BE2C (cell line): ENCODE measurements at regions not wholly inside any gene's neighbourhood (a gene's known extent, or its start where the extent isn't known, plus 50 kb on each side); places are given as distances from the start of the nearest gene placed in this dataset.

Source experiments
- DNase-seq: peaks from one replicate; pipeline ENCODE4 v3.0.0-alpha.2; 2020
- H3K27me3 ChIP-seq: fragments of 250-450 bp; sonication (Bioruptor Pico); 2 replicates; pipeline ENCODE4 v1.5.1; 2020; ENCODE audit warnings: mild to moderate bottlenecking
- H3K36me3 ChIP-seq: fragments of 250-450 bp; sonication (Bioruptor Pico); 2 replicates; pipeline ENCODE4 v1.5.1; 2020; ENCODE audit warnings: mild to moderate bottlenecking
- H3K4me1 ChIP-seq: fragments of 250-450 bp; sonication (Bioruptor Pico); 2 replicates; pipeline ENCODE4 v1.5.1; 2020
- H3K4me3 ChIP-seq: 2 replicates; pipeline ENCODE4 v1.5.1; 2011; ENCODE audit warnings: low read depth, low read length
- H3K9me3 ChIP-seq: fragments of 250-450 bp; sonication (Bioruptor Pico); 2 replicates; pipeline ENCODE4 v1.5.1; 2020
- TF ChIP-seq, protein P1 (sequence below): IDR thresholded peaks from 2 replicates; pipeline ENCODE4 v1.5.1; 2012; ENCODE audit warnings: mild to moderate bottlenecking, low read depth, low read length

DNA sequence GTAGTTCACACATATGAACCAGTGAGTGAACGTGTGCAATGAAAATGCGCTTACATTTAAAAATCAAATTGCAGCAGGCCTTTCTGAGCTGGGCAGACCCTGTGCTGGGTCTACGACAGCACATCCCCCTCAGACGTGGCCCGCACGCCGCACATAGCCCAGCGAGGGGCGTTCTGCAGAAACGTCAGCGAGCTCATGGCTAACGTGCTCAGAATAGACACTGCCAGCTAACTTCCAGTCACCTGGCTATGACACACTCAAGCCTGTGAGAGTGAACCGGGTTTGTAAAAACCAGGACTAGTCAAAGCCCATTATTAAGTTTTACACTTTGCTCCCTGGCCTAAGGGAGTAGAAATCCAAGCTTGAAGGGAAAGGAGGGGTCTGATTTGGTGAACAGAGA lies 108.1 kb upstream of the INSIG1 start:
- H3K4me3 ChIP-seq: no peak overlapping the region
- no peak for DNase-seq
- no peaks in the 10 kb centered on the region for H3K4me1 ChIP-seq
- TF ChIP-seq, protein P1, sequence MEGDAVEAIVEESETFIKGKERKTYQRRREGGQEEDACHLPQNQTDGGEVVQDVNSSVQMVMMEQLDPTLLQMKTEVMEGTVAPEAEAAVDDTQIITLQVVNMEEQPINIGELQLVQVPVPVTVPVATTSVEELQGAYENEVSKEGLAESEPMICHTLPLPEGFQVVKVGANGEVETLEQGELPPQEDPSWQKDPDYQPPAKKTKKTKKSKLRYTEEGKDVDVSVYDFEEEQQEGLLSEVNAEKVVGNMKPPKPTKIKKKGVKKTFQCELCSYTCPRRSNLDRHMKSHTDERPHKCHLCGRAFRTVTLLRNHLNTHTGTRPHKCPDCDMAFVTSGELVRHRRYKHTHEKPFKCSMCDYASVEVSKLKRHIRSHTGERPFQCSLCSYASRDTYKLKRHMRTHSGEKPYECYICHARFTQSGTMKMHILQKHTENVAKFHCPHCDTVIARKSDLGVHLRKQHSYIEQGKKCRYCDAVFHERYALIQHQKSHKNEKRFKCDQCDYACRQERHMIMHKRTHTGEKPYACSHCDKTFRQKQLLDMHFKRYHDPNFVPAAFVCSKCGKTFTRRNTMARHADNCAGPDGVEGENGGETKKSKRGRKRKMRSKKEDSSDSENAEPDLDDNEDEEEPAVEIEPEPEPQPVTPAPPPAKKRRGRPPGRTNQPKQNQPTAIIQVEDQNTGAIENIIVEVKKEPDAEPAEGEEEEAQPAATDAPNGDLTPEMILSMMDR: no peak
- no peaks in the 10 kb centered on the region for H3K27me3 ChIP-seq
- H3K9me3 ChIP-seq: peaks cover 10% of the 10 kb centered on the region
- no peaks in the 10 kb centered on the region for H3K36me3 ChIP-seq

- Histone ChIP-seq H3K27me3 (no peaks in the 10 kb centered on the region), H3K4me3 (peak overlapping the region; percentile 34), H3K4me1 (no peaks in the 10 kb centered on the region), H3K9me3 (0 out of 2 replicates have a peak, but pooled peaks cover 4% of the 10 kb centered on the region), H3K36me3 (no peaks in the 10 kb centered on the region)
- TF ChIP-seq, protein P1: peak; percentile 84
- DNase-seq: peak; percentile 53
Observed at GRCh38 chr7:155190688-155191087, 107.0 kb upstream of the INSIG1 start.

DNA sequence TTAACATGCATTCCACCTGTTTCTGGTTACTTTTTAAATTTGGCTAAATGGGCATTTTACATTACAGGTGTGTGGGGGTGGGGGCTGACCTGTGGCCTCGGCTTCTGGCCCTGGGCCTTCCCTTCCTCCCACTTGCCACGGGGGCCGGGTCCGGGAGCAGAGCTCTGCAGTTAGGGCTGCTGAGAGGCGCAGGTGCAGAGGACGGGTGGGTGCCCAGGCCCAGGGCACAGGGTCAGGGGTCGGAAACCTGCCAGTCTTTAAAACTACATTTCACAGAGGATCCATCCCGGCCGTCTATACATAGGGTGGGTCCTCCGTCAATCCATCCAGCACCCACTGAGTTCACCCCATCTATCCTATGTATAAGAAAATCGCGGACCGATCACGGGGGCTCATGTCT lies 106.5 kb upstream of the INSIG1 start:
- TF ChIP-seq, protein P1: no peak
- Histone ChIP-seq H3K27me3 (no peaks in the 10 kb centered on the region), H3K36me3 (no peaks in the 10 kb centered on the region), H3K4me3 (no peak overlapping the region), H3K4me1 (no peaks in the 10 kb centered on the region), H3K9me3 (no peaks in the 10 kb centered on the region)
- no peak for DNase-seq

- H3K9me3 ChIP-seq: no peaks in the 10 kb centered on the region
- H3K36me3 ChIP-seq: no peaks in the 10 kb centered on the region
- no peak for DNase-seq
- H3K4me3 ChIP-seq: no peak overlapping the region
- no peaks in the 10 kb centered on the region for H3K27me3 ChIP-seq
- H3K4me1 ChIP-seq: no peaks in the 10 kb centered on the region
- TF ChIP-seq, protein P1: no peak
Observed at GRCh38 chr7:155191901-155192478, 105.7 kb upstream of the INSIG1 start.

- H3K9me3 ChIP-seq: no peaks in the 10 kb centered on the region
Observed at GRCh38 chr7:155192961-155193640, 104.6 kb upstream of the INSIG1 start.

GRCh38 chr7:155193716-155194115 lies 104.0 kb upstream of the INSIG1 start:
- Histone ChIP-seq H3K4me1 (no peaks in the 10 kb centered on the region), H3K9me3 (no peaks in the 10 kb centered on the region), H3K4me3 (no peak overlapping the region), H3K27me3 (no peaks in the 10 kb centered on the region), H3K36me3 (no peaks in the 10 kb centered on the region)
- DNase-seq: no peak
- TF ChIP-seq, protein P1: no peak

More at GRCh38 chr7:155192961-155193640, 104.6 kb upstream of the INSIG1 start:
- Histone ChIP-seq H3K4me3 (no peak overlapping the region), H3K36me3 (no peaks in the 10 kb centered on the region), H3K27me3 (no peaks in the 10 kb centered on the region), H3K4me1 (no peaks in the 10 kb centered on the region)
- TF ChIP-seq, protein P1: no peak
- no peak for DNase-seq
